PC-3 (cell line): ENCODE measurements at regions not wholly inside any gene's neighbourhood (a gene's known extent, or its start where the extent isn't known, plus 50 kb on each side); places are given as distances from the start of the nearest gene placed in this dataset.
A peak's percentile ranks its signal among the peaks of the same experiment; 100 is the strongest.

Experiments
- ATAC-seq: fragments of 200-7000 bp; cut with Tn5 transposase; 2 replicates; pipeline ENCODE4 v1.9.1; 2020; ENCODE audit warnings: mild to moderate bottlenecking, moderate library complexity
- BruUV-seq: library from RNA; stranded (reverse); fragments of 400-500 nt; replicated peaks from 2 replicates; lab custom pipeline; 2021; lab: Mats Ljungman, UMichigan
- CTCF ChIA-PET: fragments of 300-600 bp; sonication (Branson Sonifier 250); formaldehyde crosslinking; loops from one replicate; lab custom pipeline; 2022; ENCODE audit warnings: antibody characterized with exemption; lab: Charles Lee
- POLR2A ChIA-PET: fragments of 300-600 bp; sonication (Branson Sonifier 250); formaldehyde crosslinking; loops from one replicate; lab custom pipeline; 2022; ENCODE audit warnings: antibody characterized with exemption; ENCODE audit not compliant: unreplicated experiment; lab: Charles Lee
- DNase-seq: peaks from one replicate; pipeline ENCODE4 v3.0.0-alpha.2; 2015
- H2AFZ ChIP-seq: fragments of 300-600 bp; sonication (generic); 2 replicates; pipeline ENCODE4 v1.6.0; 2016; ENCODE audit warnings: antibody characterized with exemption, low read length
- H3F3A ChIP-seq: fragments of 300-600 bp; sonication (generic); one replicate; pipeline ENCODE4 v1.6.0; 2017; ENCODE audit warnings: antibody characterized with exemption, low read length, control low read depth, mild to moderate bottlenecking; ENCODE audit not compliant: unreplicated experiment
- H3K27ac ChIP-seq: fragments of 300-600 bp; sonication (generic); 2 replicates; pipeline ENCODE4 v1.5.1; 2016; ENCODE audit warnings: mild to moderate bottlenecking, low read length
- H3K27me3 ChIP-seq: fragments of 300-600 bp; sonication (generic); 2 replicates; pipeline ENCODE4 v1.6.1; 2016; ENCODE audit warnings: low read length, mixed read lengths
- H3K36me3 ChIP-seq: fragments of 300-600 bp; sonication (generic); 2 replicates; pipeline ENCODE4 v1.6.1; 2016; ENCODE audit warnings: low read depth, mixed run types, low read length, mixed read lengths
- H3K4me1 ChIP-seq: fragments of 300-600 bp; sonication (generic); 2 replicates; pipeline ENCODE4 v1.5.1; 2016; ENCODE audit warnings: low read length; ENCODE audit not compliant: insufficient read depth
- H3K4me2 ChIP-seq: fragments of 300-600 bp; sonication (generic); 2 replicates; pipeline ENCODE4 v1.6.0; 2016; ENCODE audit warnings: low read length
- H3K4me3 ChIP-seq: fragments of 300-600 bp; sonication (generic); 2 replicates; pipeline ENCODE4 v1.5.1; 2016; ENCODE audit warnings: mild to moderate bottlenecking, low read length, mixed read lengths
- H3K79me2 ChIP-seq: fragments of 300-600 bp; sonication (generic); 2 replicates; pipeline ENCODE4 v1.6.1; 2017; ENCODE audit warnings: low read length, mixed read lengths
- H3K9ac ChIP-seq: fragments of 300-600 bp; sonication (generic); 2 replicates; pipeline ENCODE4 v1.6.0; 2016; ENCODE audit warnings: mild to moderate bottlenecking, low read length
- H3K9me2 ChIP-seq: fragments of 300-600 bp; sonication (generic); replicated peaks from 2 replicates; pipeline ENCODE4 v1.6.1; 2016; ENCODE audit warnings: mixed run types, low read length, mixed read lengths
- H3K9me3 ChIP-seq: fragments of 300-600 bp; sonication (generic); 2 replicates; pipeline ENCODE4 v1.6.1; 2016; ENCODE audit warnings: low read length, mixed read lengths
- H4K20me1 ChIP-seq: fragments of 300-600 bp; sonication (generic); 2 replicates; pipeline ENCODE4 v1.6.1; 2016; ENCODE audit warnings: low read length, mixed read lengths
- EZH2 ChIP-seq: fragments of 300-600 bp; sonication (generic); IDR thresholded peaks from one replicate; pipeline ENCODE4 v1.6.1; 2017; ENCODE audit warnings: antibody characterized with exemption, mild to moderate bottlenecking, low read length; ENCODE audit not compliant: unreplicated experiment
- EZH2phosphoT487 ChIP-seq: fragments of 300-600 bp; sonication (generic); IDR thresholded peaks from 2 replicates; pipeline ENCODE4 v1.6.1; 2018; ENCODE audit warnings: mild to moderate bottlenecking, antibody characterized with exemption, low read length, borderline replicate concordance
- intact Hi-C: fragments of 100-400 bp; cut with micrococcal nuclease; formaldehyde crosslinking; loops from 2 replicates; pipeline ENCODE4 v1.9.0; 2023
- TF ChIP-seq, protein P1 (sequence below): fragments of 300-600 bp; sonication (generic); conservative IDR thresholded peaks from 2 replicates; pipeline ENCODE4 v1.5.1; 2017; ENCODE audit warnings: antibody characterized with exemption, low read depth, mild to moderate bottlenecking, low read length

GRCh38 chr2:217068677-217069250 is 208.9 kb upstream of the TNP1 start:
- Histone ChIP-seq H3K9me3 (no peaks in the 10 kb centered on the region), H2AFZ (no peak overlapping the region), H3K4me3 (no peak overlapping the region), H3K4me1 (peaks cover 20% of the 10 kb centered on the region), H4K20me1 (no peaks in the 10 kb centered on the region), H3K27ac (no peak overlapping the region), H3K79me2 (no peaks in the 10 kb centered on the region), H3F3A (no peaks in the 10 kb centered on the region), H3K36me3 (no peaks in the 10 kb centered on the region), H3K27me3 (no peaks in the 10 kb centered on the region), H3K4me2 (no peak overlapping the region), H3K9ac (no peak overlapping the region), H3K9me2 (no peaks in the 10 kb centered on the region)
- TF ChIP-seq EZH2 (no peak), EZH2phosphoT487 (no peak)
- TF ChIP-seq, protein P1, sequence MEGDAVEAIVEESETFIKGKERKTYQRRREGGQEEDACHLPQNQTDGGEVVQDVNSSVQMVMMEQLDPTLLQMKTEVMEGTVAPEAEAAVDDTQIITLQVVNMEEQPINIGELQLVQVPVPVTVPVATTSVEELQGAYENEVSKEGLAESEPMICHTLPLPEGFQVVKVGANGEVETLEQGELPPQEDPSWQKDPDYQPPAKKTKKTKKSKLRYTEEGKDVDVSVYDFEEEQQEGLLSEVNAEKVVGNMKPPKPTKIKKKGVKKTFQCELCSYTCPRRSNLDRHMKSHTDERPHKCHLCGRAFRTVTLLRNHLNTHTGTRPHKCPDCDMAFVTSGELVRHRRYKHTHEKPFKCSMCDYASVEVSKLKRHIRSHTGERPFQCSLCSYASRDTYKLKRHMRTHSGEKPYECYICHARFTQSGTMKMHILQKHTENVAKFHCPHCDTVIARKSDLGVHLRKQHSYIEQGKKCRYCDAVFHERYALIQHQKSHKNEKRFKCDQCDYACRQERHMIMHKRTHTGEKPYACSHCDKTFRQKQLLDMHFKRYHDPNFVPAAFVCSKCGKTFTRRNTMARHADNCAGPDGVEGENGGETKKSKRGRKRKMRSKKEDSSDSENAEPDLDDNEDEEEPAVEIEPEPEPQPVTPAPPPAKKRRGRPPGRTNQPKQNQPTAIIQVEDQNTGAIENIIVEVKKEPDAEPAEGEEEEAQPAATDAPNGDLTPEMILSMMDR: no peak
- DNase-seq (no peak), ATAC-seq (no peak)
- POLR2A ChIA-PET: no interaction called here
- CTCF ChIA-PET: no interaction called here
- BruUV-seq: no TSS peak
- intact Hi-C loops: loop anchor here (10.0 kb wide), 2 partner anchors 156 to 296 kb away; no protein-coding TSS in a partner anchor

- H2AFZ ChIP-seq: no peak overlapping the region
- no peak for TF ChIP-seq EZH2
- TF ChIP-seq, protein P1: no peak
- no peak for TF ChIP-seq EZH2phosphoT487
- no peaks in the 10 kb centered on the region for H3K9me2 ChIP-seq
- no peaks in the 10 kb centered on the region for H3K36me3 ChIP-seq
- H3F3A ChIP-seq: no peaks in the 10 kb centered on the region
- ChIA-PET POLR2A (no interaction called here), CTCF (no interaction called here)
- H3K79me2 ChIP-seq: no peaks in the 10 kb centered on the region
- H3K4me3 ChIP-seq: no peak overlapping the region
- intact Hi-C loops: loop anchor here (2.0 to 10.0 kb wide), 3 partner anchors 37 to 297 kb away; no protein-coding TSS in a partner anchor
- no peak for DNase-seq
- no peak overlapping the region for H3K27ac ChIP-seq
- H3K4me1 ChIP-seq: peaks cover 20% of the 10 kb centered on the region
- no peaks in the 10 kb centered on the region for H3K9me3 ChIP-seq
- no peak for ATAC-seq
- H3K9ac ChIP-seq: no peak overlapping the region
- H3K27me3 ChIP-seq: no peaks in the 10 kb centered on the region
- BruUV-seq: no TSS peak
- no peak overlapping the region for H3K4me2 ChIP-seq
- H4K20me1 ChIP-seq: no peaks in the 10 kb centered on the region
Measured at GRCh38 chr2:217067787-217068186, 207.9 kb upstream of the TNP1 start.

DNA sequence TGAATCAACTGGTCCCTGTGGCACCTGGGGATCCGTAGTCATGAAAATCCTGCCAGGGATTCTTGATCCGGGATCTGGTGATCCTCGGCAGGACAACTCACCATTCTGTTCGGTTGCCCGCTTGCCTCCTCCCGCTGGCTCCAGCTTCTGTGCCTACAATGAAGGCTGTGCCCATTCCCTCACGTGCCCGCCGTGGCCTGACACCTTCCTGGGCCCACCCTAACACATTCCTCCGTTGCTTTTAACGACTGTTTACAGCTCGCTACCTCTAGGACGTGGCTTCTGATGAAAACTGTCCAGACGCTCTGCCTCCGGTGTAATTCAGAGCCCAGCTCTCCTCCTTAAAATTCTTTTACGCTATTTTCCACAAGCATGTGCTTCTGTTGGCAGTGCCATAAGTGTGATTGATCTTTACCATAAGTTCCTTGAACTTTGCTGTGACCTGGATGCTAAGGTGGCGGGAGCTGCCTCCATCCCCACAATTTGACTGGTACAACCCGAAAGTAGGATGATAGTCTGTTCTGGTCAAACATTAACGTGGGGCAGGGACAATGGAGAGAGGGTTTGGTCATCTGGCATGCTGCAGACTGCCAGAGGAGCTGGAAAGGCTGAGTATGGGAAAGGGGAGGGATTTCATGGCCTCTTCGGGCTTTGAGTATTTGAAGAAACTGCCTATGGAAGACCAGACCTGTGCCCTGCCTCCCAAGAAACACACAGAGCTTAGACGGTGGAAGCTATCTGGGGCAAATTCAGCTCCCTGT is 206.8 kb upstream of the TNP1 start:
- CTCF ChIA-PET: interaction anchor here (0.6 to 0.7 kb wide), 2 partner anchors 26 to 100 kb away, joined by 3 to 5 read pairs; no protein-coding TSS in a partner anchor
- H3K27me3 ChIP-seq: no peaks in the 10 kb centered on the region
- peaks cover 20% of the 10 kb centered on the region for H3K4me1 ChIP-seq
- H3K9ac ChIP-seq: no peak overlapping the region
- H3K27ac ChIP-seq: peak overlapping the region; percentile 75
- no peaks in the 10 kb centered on the region for H3F3A ChIP-seq
- no peaks in the 10 kb centered on the region for H3K36me3 ChIP-seq
- peak overlapping the region; percentile 33 for H3K4me2 ChIP-seq
- H2AFZ ChIP-seq: no peak overlapping the region
- ATAC-seq (no peak), DNase-seq (no peak)
- no peaks in the 10 kb centered on the region for H3K79me2 ChIP-seq
- H4K20me1 ChIP-seq: no peaks in the 10 kb centered on the region
- H3K9me2 ChIP-seq: no peaks in the 10 kb centered on the region
- H3K9me3 ChIP-seq: no peaks in the 10 kb centered on the region
- no peak overlapping the region for H3K4me3 ChIP-seq
- no TSS peak for BruUV-seq
- TF ChIP-seq EZH2phosphoT487 (no peak), EZH2 (no peak)
- TF ChIP-seq, protein P1: no peak
- intact Hi-C loops: loop anchor here (1.0 to 10.0 kb wide), 4 partner anchors 38 to 298 kb away; no protein-coding TSS in a partner anchor
- POLR2A ChIA-PET: no interaction called here
